Activated T-helper 17 cell treated with anti-CD3 and anti-CD28 coated beads, Interleukin-2, amount 50 U/mL, for 72 hours (primary cell): ENCODE measurements at regions not wholly inside any gene's neighbourhood (a gene's known extent, or its start where the extent isn't known, plus 50 kb on each side); places are given as distances from the start of the nearest gene placed in this dataset.

ENCODE experiments used
- ATAC-seq: fragments of 150-1000 bp; cut with Tn5 transposase; replicated peaks from 2 replicates; pipeline ENCODE4 v1.10.0; 2021; ENCODE audit warnings: mild to moderate bottlenecking, moderate library complexity
- H3K27ac Mint-ChIP-seq: one replicate; pipeline ENCODE4 v1.8.0; 2022; ENCODE audit warnings: mixed read lengths
- H3K27me3 Mint-ChIP-seq: one replicate; pipeline ENCODE4 v1.8.0; 2022; ENCODE audit warnings: mixed read lengths
- H3K36me3 Mint-ChIP-seq: one replicate; pipeline ENCODE4 v1.8.0; 2022; ENCODE audit warnings: low read depth, mild to moderate bottlenecking, mixed read lengths
- H3K4me1 Mint-ChIP-seq: one replicate; pipeline ENCODE4 v1.8.0; 2022; ENCODE audit warnings: mixed read lengths
- H3K4me3 Mint-ChIP-seq: one replicate; pipeline ENCODE4 v1.8.0; 2022; ENCODE audit warnings: mild to moderate bottlenecking, mixed read lengths
- H3K9me3 Mint-ChIP-seq: one replicate; pipeline ENCODE4 v1.8.0; 2022; ENCODE audit warnings: mixed read lengths

GRCh38 chr6:113522376-113522775 lies 334.8 kb upstream of the MARCKS start:
- Mint-ChIP-seq H3K4me3 (no peak overlapping the region), H3K9me3 (no peaks in the 10 kb centered on the region), H3K4me1 (no peaks in the 10 kb centered on the region), H3K36me3 (no peaks in the 10 kb centered on the region), H3K27me3 (peaks cover 5% of the 10 kb centered on the region), H3K27ac (no peak overlapping the region)
- ATAC-seq, result no peak

- Mint-ChIP-seq H3K9me3 (no peaks in the 10 kb centered on the region), H3K4me1 (no peaks in the 10 kb centered on the region), H3K4me3 (no peak overlapping the region), H3K27ac (no peak overlapping the region), H3K27me3 (peaks cover 5% of the 10 kb centered on the region), H3K36me3 (no peaks in the 10 kb centered on the region)
- ATAC-seq, result no peak
Measured at GRCh38 chr6:113524826-113525225, 332.3 kb upstream of the MARCKS start.

DNA sequence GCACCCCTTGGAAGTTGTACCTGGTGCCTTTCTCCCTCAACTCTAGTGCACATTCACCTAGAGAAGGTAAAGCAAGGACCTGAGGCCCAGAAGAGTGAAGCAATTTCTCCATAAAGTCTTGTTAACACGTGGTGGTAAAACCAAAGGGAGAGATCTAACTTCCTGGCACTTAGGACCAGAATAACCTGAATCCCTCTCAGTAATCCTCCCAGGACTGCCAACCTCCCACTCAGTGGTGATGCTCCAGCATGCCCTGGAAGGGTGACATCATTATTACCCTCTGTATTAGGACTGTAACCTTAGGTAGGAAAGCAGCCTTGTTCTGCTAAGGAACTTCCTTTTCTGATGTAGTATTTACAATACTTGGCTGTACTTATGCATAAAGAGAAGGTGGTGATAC lies 330.6 kb upstream of the MARCKS start:
- no peak overlapping the region for H3K4me3 Mint-ChIP-seq
- no peak for ATAC-seq
- H3K27me3 Mint-ChIP-seq, result peaks cover 7% of the 10 kb centered on the region
- H3K9me3 Mint-ChIP-seq, result peaks cover 3% of the 10 kb centered on the region
- no peaks in the 10 kb centered on the region for H3K4me1 Mint-ChIP-seq
- no peak overlapping the region for H3K27ac Mint-ChIP-seq
- no peaks in the 10 kb centered on the region for H3K36me3 Mint-ChIP-seq

DNA sequence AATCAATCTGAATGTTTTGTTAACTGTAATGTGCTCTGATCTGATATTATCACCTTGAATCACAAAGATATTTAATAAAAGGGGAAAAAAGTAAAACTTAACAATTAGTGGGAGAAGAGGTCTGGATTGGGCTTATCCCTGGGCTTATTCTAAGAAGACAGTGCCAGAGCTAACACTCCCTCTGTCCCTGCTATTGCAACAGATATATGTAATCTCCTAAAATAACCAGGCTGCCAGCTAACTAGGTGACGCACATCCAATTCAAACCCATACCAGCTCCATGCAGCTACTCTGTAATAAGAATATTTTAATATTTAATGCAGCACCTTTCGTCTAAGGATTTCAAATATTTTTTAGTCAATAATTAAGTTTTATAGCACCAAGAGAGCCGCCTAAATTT lies 330.1 kb upstream of the MARCKS start:
- no peak for ATAC-seq
- no peaks in the 10 kb centered on the region for H3K36me3 Mint-ChIP-seq
- H3K27ac Mint-ChIP-seq, result no peak overlapping the region
- H3K9me3 Mint-ChIP-seq, result peaks cover 3% of the 10 kb centered on the region
- H3K27me3 Mint-ChIP-seq, result peaks cover 7% of the 10 kb centered on the region
- no peak overlapping the region for H3K4me3 Mint-ChIP-seq
- no peaks in the 10 kb centered on the region for H3K4me1 Mint-ChIP-seq

GRCh38 chr6:113528111-113528510 lies 329.0 kb upstream of the MARCKS start:
- peaks cover 7% of the 10 kb centered on the region for H3K27me3 Mint-ChIP-seq
- no peak overlapping the region for H3K4me3 Mint-ChIP-seq
- no peaks in the 10 kb centered on the region for H3K36me3 Mint-ChIP-seq
- no peak for ATAC-seq
- no peaks in the 10 kb centered on the region for H3K4me1 Mint-ChIP-seq
- no peak overlapping the region for H3K27ac Mint-ChIP-seq
- peaks cover 3% of the 10 kb centered on the region for H3K9me3 Mint-ChIP-seq

DNA sequence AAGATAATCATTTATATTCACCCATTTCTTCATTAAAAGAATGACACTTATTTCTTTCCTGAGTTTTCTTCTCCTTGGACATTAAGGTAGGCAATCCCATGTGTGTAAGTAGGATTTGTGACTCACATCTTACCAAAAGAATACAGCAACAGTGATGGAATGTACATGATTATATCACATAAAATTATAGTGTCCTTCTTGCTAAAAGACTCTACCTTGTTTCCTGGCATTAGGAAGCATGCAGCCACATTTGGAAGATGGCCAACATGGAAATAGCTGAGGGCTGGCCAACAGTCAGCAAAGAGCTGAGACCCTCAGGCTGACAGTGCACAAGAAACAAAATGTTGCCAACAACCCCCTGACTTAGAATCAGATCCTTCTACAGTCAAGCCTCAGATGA lies 327.9 kb upstream of the MARCKS start:
- Mint-ChIP-seq H3K27me3 (peaks cover 7% of the 10 kb centered on the region), H3K27ac (no peak overlapping the region), H3K9me3 (peaks cover 3% of the 10 kb centered on the region), H3K4me3 (no peak overlapping the region), H3K36me3 (no peaks in the 10 kb centered on the region), H3K4me1 (no peaks in the 10 kb centered on the region)
- no peak for ATAC-seq

DNA sequence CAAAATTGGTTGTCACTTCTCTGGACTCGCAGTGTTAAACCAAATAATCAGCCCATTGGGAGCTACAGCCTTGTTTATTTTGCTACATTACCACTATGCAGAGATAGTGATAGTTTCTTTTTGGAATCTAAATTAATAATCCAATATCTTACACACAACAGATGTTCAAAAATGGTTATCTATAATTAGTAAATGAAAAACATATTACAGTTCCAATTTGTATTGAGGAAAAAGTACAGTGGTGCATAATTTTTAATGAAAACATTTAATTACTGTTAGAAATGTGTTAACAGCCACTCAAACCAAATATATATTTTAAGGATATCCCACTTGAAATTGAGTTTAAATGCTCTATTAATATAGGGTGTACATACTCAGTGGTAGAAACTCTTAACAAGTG lies 327.3 kb upstream of the MARCKS start:
- Mint-ChIP-seq H3K4me3 (no peak overlapping the region), H3K27ac (no peak overlapping the region), H3K27me3 (peaks cover 7% of the 10 kb centered on the region), H3K9me3 (peaks cover 3% of the 10 kb centered on the region), H3K36me3 (no peaks in the 10 kb centered on the region), H3K4me1 (no peaks in the 10 kb centered on the region)
- no peak for ATAC-seq

DNA sequence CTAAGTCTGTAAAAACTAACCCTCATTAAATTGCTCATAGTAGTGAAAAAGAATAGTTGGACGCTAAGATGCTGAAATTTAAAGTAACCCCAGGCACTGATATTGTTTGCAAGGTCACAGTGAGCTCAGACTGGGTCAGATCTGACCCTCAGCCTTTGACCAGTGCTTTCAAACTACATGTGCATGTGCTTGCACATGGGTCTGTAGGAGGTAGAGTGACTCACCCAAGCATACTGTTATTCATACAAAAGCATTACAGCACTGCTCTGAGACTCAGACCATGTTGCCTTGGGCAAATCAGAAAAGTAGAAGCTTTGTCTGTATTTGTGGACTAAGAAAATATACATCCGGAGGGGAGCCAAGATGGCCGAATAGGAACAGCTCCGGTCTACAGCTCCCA lies 326.4 kb upstream of the MARCKS start:
- H3K4me3 Mint-ChIP-seq, result no peak overlapping the region
- H3K9me3 Mint-ChIP-seq, result peaks cover 3% of the 10 kb centered on the region
- no peak overlapping the region for H3K27ac Mint-ChIP-seq
- ATAC-seq, result no peak
- no peaks in the 10 kb centered on the region for H3K36me3 Mint-ChIP-seq
- peaks cover 3% of the 10 kb centered on the region for H3K27me3 Mint-ChIP-seq
- no peaks in the 10 kb centered on the region for H3K4me1 Mint-ChIP-seq

DNA sequence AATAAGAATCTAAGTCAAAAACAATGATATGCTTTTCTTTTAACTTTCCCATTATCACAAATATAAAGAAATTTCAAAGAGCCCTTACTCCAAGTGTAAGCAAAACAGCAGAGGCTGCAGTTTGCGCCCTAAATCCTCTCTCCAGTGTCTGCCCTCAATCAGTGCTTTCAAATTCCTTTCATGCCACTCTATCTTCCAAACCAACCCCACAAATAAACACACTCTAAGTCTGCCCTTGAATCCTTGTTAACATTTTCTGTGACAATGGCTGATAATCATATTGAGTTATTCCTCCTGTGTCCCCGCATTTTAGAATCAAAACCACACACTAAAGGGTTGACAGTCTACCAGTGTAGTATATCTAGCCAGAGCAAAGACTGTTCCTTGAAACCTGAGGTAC lies 317.9 kb upstream of the MARCKS start:
- no peaks in the 10 kb centered on the region for H3K36me3 Mint-ChIP-seq
- H3K9me3 Mint-ChIP-seq, result no peaks in the 10 kb centered on the region
- H3K4me1 Mint-ChIP-seq, result no peaks in the 10 kb centered on the region
- no peak overlapping the region for H3K4me3 Mint-ChIP-seq
- no peak for ATAC-seq
- H3K27me3 Mint-ChIP-seq, result no peaks in the 10 kb centered on the region
- H3K27ac Mint-ChIP-seq, result no peak overlapping the region

GRCh38 chr6:113539623-113540022 lies 317.5 kb upstream of the MARCKS start:
- ATAC-seq, result no peak
- no peaks in the 10 kb centered on the region for H3K4me1 Mint-ChIP-seq
- no peaks in the 10 kb centered on the region for H3K27me3 Mint-ChIP-seq
- H3K36me3 Mint-ChIP-seq, result no peaks in the 10 kb centered on the region
- no peaks in the 10 kb centered on the region for H3K9me3 Mint-ChIP-seq
- H3K27ac Mint-ChIP-seq, result no peak overlapping the region
- H3K4me3 Mint-ChIP-seq, result no peak overlapping the region

DNA sequence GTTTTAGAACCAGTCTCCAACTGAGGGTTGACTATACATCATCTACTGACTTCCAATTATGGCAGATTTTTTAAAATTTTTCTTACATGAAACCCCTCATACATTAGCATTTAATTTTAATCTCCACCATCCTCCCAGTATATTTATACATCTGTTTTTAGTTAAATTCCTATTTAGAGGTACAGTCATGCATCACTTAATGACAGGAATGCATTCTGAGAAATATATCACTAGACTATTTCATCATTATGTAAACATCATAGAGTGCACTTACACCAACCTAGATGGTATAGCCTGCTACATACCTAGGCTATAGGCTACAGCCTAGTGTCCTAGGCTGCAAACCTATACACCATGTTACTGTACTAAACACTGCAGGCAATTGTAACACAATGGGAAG lies 316.7 kb upstream of the MARCKS start:
- ATAC-seq, result no peak
- Mint-ChIP-seq H3K27ac (no peak overlapping the region), H3K27me3 (no peaks in the 10 kb centered on the region), H3K4me3 (no peak overlapping the region), H3K36me3 (no peaks in the 10 kb centered on the region), H3K9me3 (no peaks in the 10 kb centered on the region), H3K4me1 (no peaks in the 10 kb centered on the region)

DNA sequence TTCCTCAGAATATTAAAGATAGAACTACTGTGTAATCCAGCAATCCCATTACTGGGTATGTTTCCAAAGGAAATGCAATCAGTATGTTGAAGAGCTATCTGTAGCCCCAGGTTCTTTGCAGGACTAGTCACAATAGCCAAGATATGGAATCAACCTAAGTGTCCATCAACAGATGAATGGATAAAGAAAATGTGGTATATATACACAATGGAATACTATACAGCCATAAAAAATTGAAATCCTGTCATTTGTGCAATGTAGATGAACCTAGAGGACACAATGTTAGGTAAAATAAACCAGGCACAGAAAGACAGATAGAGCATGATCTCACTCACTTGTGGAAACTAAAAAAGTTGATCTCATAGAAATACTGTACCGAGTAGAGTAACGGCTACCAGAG lies 306.0 kb upstream of the MARCKS start:
- Mint-ChIP-seq H3K4me1 (no peaks in the 10 kb centered on the region), H3K9me3 (peaks cover 13% of the 10 kb centered on the region), H3K27ac (no peak overlapping the region), H3K27me3 (peaks cover 3% of the 10 kb centered on the region), H3K36me3 (no peaks in the 10 kb centered on the region), H3K4me3 (no peak overlapping the region)
- ATAC-seq, result no peak

- H3K9me3 Mint-ChIP-seq, result no peaks in the 10 kb centered on the region
- H3K27ac Mint-ChIP-seq, result no peak overlapping the region
- no peaks in the 10 kb centered on the region for H3K36me3 Mint-ChIP-seq
- no peak for ATAC-seq
- H3K27me3 Mint-ChIP-seq, result peaks cover 14% of the 10 kb centered on the region
- no peaks in the 10 kb centered on the region for H3K4me1 Mint-ChIP-seq
- no peak overlapping the region for H3K4me3 Mint-ChIP-seq
Measured at GRCh38 chr6:113556775-113557174, 300.4 kb upstream of the MARCKS start.

GRCh38 chr6:113558431-113558830 lies 298.7 kb upstream of the MARCKS start:
- no peak overlapping the region for H3K27ac Mint-ChIP-seq
- H3K4me1 Mint-ChIP-seq, result no peaks in the 10 kb centered on the region
- H3K36me3 Mint-ChIP-seq, result no peaks in the 10 kb centered on the region
- peaks cover 14% of the 10 kb centered on the region for H3K27me3 Mint-ChIP-seq
- no peak overlapping the region for H3K4me3 Mint-ChIP-seq
- H3K9me3 Mint-ChIP-seq, result no peaks in the 10 kb centered on the region
- ATAC-seq, result no peak

GRCh38 chr6:113558966-113559365 lies 298.2 kb upstream of the MARCKS start:
- Mint-ChIP-seq H3K4me3 (no peak overlapping the region), H3K36me3 (no peaks in the 10 kb centered on the region)

DNA sequence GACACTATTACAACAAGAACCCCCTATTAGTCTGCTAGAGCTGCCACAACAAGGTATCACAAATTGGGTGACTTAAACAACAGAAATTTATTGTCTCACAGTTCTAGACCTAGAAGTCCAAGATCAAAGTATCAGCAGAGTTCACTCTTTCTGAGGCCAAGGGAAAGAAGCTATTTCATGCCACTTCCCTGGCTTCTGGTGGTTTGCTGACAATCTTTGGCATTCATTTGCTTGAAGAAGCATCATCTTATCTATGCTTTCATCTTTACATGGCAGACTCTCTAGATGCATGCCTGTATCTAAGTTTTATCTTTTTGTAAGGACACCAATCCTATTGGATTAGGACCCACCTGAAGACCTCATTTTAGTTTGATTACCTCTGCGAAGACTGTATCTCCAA lies 296.8 kb upstream of the MARCKS start:
- no peak for ATAC-seq
- no peak overlapping the region for H3K4me3 Mint-ChIP-seq

More at GRCh38 chr6:113558966-113559365, 298.2 kb upstream of the MARCKS start:
- Mint-ChIP-seq H3K27me3 (peaks cover 14% of the 10 kb centered on the region), H3K9me3 (no peaks in the 10 kb centered on the region), H3K27ac (no peak overlapping the region), H3K4me1 (no peaks in the 10 kb centered on the region)
- no peak for ATAC-seq

More for the DNA sequence above, 296.8 kb upstream of the MARCKS start:
- H3K27ac Mint-ChIP-seq, result no peak overlapping the region
- H3K27me3 Mint-ChIP-seq, result peaks cover 14% of the 10 kb centered on the region
- no peaks in the 10 kb centered on the region for H3K4me1 Mint-ChIP-seq
- H3K36me3 Mint-ChIP-seq, result no peaks in the 10 kb centered on the region
- no peaks in the 10 kb centered on the region for H3K9me3 Mint-ChIP-seq
